ENCODE measurements at regions not wholly inside any gene's neighbourhood (a gene's known extent, or its start where the extent isn't known, plus 50 kb on each side); places are given as distances from the start of the nearest gene placed in this dataset.
"Not testable (repeated sequence)": the region's sequence is repeated elsewhere in the genome, so short reads cannot be mapped to it uniquely, and the experiment has no call there.

DNA sequence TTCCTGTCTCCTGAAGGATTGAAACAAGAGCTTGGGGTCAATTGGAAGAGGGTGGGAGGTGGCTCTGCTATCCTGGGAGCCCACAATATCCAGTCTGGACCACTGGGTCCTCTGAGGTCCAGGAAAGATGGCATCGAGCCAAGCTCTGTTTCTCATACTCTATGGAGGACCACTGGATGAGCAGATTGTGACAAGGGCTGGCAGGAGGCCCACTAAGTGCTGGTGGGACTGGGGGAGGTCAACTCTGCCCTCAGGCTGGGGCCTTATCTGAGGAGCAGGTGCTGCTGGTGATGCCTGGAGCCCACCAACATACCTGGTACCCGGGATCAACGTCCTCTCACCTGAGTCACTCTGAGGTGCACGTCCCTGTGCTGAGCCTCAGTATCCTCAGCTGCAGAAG, 142.4 kb downstream of the NDUFA10 start:
- DNase-seq, result no peak

DNA sequence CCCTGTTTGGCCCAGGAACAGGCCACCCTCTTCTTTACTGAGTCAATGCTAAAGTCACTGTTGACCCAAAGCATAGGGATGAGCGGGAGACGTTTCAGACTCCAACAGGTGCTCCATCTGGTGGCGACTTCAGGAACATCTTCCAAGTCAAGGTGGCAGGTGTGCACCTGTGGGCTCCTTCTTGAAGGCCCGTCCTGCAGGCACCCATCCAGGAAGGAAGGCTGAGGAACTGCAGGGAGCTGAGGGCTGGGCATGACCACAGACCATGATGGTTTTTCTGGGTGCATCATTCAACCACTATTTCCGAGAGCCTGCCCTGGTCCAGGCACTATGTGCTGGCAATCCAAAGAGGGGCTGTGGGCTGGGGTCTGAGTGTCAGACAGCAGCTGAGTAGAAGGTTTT, 142.8 kb downstream of the NDUFA10 start:
- DNase-seq, result peak; percentile 14 to 42

DNA sequence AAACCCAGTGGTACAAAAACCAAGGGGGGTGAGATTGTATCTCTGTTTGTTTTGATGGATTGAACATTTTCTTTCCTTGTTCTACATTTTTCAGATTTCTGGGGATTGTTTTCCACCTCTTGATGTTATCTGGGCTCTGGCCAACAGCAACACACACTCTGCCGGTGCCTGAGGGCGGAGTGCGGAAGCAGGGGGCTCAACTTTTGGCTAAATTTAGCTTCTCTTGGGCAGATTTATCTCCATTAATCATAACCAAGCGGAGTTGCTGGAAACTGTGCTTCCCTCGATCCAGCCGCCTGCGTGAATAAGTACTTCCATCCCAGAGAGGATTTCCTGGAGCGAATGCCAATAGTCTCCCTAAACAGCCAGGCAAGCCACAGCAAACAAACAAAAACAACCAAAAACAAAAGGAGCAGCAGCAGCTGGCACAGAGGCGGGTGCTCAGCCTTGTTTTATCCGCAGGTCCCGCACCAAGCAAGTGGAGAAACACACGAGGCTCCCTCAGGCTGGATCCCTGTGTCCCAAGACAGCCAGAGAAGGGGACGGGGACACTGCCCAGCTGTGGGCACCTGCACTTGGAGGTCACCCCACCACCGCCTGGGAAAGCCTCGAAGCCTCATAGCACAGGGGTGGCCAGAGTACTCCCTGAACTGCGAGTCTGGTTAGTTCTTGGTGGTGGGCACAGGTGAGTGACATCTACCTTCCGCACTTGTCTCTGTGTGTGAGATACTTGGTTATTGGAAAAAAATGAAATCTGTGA, 143.4 kb downstream of the NDUFA10 start:
- no peak for DNase-seq

DNA sequence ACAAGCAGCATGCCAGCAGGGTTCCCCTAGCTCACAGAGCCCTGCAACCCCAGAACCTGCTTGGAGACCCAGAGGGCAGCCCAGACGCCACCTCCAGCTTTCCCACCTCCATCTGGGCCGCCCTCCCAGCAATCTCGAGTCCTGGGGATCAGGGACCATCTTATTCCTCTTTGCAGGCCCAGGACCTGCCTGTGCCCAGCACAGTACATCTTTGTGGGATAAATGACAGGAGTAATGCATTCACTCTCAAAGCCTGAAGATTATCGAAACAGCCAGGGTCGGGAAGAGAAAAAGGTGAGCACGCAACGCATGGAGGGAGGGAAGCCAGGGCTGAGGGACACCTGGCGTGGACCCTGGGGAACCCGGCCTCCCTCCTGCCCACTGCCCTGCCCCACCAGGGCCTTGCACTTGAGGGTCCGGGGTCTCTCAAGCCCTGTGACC, 144.1 kb downstream of the NDUFA10 start:
- no peak for DNase-seq

DNA sequence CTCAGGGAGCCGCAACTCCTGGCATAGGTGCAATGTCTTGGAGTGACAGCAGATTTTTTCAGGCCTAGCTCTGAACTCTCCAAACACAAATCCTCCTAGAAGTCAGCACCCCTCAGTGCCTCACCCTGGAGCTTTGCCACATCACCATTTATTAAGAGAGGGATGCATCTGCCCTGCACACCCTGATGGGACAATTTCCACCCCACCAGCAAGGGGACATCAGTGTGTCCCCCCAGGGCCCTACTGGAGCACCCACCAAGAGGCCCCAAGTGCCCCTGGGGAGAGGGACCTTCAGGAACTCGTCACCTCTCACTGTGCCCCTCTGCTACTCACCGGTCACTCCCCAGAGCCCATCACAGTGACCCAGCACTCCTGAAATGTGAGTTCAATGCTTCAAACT, 144.7 kb downstream of the NDUFA10 start:
- DNase-seq, result no peak

DNA sequence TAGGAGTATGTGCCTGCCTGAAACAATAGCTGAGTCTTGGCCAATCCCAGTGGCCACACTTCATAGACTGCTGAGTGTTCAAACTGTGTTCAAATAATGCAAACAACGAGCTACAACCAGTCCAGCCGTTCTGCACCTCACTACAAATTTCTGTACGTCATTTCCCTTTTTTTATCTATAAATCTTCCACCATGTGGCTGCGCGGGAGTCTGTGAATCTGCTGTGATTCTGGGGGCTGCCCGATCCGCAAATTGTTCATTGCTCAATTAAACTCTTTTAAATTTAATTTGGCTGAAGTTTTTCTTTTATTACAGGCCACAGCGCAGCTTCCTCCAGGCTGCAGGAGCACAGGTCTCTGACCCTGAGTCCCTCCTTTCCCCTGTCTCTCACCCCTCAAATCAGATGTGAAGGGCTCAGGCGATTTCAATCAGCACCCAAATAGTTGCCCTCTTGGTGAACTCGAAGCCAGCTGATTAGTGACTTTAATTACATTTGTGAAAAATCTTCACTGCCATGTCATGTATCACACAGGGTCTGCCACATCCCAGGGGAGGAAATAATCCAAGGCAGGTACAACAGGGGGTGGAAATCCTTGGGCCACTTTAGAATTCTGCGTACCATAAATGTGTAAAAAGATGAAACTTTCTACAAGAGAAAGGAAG, 145.6 kb downstream of the NDUFA10 start:
- no peak for DNase-seq

DNA sequence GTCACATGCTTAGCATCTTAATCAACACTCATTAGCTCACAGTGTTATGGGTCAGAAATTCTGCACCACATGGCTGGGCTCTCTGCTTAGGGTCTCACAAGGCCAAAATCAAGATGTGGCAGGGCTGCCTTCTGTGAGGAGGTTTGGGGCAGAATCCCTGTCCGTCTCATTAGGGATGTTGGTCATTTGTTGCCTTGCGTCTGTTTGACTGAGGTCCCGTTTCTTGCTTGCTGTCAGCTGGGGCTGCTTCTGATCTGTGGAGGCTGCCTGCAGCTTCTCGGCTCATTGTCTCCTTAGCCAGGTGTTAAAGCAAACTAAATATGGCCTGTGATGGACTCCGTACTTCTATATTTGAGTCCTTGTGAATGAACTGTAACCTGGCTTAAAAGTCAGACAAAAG, 146.5 kb downstream of the NDUFA10 start:
- no peak for DNase-seq

DNA sequence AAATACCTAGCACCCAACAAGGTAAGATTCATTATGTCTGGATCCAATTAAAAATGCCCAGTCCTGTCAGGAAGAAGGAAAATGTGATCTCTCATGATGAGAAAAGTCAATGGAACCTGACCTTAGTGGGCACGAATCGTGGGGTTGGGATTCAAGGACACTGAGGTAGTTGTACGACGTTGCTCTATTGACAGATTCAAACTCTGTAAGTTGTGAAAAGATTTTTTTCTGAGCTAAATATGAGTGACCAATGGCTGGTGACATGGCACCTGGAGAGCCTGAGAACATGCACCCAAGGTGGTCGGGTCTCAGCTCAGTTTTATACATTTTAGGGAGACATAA, 148.2 kb downstream of the NDUFA10 start:
- no peak for DNase-seq

DNA sequence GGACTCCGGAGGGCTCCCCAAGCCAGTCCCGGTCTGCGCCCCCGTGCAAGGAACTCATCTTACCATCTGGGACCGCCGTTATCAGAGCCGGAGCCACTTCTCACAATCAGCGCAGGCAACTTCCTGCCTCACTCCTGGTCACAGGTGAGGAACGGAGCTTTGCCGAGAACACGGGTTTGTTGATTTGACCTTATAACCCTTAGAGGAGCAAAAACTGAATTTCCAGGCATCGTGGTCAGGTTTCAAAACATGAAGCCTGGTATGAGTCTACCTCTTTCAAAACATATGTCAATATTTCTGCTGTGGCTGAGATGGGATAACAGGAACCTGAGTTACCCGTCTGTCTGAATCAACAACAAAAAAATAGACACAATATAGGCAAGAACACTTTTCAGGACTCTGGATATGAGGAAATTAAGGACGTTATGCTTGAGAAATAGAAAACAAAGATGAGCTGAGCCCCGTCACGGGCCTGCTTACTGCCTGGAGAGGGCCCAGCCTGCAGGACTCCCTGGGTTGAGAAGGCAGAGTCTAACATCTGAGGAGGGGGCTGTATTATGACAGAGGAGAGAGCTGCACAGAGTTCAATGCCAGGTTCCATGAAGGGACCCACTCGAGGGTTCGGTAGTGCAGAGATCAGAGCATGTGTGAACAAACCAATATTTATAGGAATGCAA, 148.7 kb downstream of the NDUFA10 start:
- peak; percentile 47 to 63 for DNase-seq

DNA sequence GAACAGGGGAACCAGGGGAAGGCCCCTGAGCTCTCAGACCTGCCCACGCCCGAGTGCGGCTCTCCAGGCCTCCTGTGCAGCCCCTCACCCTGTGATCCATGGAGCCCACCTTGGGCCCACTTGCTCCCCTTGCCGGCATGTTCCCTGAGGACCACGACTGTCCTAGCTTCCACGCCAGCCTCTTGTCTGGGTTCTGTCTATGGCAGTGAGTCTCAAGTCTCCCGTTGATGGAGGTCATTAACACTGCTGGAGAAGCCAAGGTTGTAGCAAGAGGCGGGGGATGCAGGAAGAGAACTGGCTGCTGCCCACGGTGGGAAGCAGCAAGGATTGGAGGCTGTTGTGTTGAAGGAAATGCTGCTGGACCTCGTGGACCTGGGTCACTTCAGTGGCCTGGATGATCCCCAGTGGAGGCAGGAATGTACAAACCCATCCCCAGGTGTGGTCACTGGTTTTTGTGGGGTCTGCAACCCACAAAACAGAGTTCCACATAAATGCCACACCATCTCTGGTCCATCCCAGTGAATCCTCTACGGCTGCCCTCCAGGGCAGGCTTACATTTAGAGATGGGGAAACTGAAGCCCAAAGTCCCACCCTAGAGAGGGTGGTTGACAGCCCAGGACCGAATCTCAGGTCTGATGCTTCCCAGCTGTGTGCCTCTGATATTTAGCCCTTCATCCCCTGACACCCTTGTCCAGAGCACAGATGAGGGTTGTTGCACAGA, 150.3 kb downstream of the NDUFA10 start:
- no peak for DNase-seq

DNA sequence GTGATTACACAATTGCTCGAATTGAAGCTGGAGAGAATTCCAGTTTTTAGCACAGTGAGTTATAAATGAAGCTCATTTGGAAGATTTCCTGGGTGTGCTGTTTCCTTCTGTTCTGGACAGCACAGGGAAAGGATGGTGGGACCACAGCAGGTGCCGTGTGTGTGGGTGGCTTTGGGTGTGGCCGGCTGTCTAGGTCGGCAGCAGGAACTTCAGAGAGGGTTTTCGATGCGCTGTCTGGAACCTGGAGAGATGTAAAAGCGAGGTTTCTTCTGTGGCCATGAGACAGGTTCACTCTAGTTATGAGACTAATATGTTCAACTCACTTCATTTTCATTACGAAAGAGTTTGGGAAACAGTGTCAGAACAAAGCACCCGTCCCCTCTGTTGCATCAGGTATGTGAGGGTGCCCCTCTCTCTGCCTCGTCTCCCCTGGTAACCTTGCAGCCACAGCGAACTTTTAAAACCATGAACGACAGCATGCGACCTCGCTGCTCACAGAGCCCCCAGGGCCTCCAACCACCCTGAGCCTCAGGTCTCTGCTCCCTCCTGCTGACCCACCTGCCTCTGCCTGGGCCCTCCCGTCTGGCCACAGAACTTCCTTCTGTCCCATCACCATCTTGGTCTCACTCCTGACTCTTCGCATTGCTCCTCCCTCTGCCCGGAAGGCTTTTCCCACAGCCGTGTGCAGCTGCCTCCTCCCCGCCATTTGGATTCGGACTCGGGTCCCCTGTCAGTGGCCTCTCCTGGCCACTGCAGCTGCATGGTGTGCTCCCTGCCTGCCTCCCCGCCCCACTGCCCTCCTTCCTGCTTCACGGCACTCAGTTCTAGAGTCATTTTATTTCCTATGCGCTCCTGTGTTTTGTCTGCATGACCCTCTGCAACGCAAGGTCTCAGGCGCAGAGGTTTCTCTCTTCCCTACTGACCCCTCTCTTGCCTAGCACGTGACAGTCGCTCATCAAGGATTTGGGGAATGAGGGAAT, 151.2 kb downstream of the NDUFA10 start:
- no peak for DNase-seq

DNA sequence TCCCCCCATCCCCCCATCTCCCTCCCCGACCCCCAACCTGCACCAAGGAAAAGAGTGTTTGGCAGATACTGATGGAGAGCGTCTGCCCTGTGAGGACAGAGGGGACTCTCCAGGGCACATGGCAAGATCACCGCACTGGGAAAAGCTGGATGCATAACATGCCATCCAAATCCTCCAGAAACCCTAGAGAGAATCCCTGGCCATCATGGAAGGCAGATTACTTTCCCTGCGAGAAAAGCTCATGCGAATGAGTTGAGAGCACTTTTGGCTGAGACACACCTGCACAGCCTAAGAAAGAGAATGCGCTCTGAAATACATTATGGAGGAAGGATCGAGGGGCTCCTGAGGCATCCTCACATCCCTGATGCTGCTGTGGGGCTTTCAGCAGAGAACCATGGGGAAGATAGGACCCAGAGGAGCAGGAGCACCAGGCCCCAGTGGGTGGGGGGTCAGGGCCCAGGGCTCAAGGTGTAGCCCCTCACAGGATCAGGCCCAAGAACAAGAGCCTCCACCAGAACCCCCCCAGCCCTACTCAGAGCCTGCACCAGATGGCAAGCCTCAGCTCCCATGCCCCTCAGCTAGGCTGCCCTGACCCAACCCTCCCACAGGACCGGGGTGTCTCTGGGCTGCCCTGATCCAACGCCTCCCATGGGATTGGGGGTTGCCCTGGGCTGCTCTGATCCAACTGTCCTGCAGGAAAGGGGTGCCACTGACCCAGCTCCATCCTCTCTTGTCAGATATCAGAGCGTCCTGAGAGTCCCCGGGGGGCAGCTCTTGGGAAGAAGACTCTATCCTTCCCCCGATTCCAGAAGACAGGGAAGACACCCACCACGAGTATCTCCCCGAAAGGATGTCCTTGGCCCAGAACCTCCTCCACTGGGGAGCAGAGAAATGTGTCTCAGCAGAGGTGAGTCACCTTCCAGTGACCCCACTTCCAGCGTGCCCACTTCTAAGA, 153.4 kb downstream of the NDUFA10 start:
- no peak for DNase-seq

DNA sequence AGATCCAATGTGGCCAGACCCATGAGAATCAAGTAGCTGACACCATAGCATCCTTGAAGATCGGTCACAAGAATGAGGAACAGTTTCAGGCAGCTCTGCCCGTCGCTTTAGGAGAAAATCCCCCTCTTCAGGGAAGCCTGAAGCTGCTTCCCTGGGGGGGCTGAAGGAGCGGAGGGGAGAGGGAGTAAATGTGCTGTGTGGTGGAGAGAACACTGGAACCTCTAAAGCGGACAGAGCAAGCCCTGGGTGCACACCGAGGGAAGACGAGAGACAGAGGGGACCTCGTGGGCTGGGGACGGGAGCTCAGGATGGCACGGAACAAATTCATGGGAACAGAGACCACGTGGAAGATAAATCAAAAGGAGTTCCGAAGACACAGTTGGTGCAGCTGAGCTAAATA, 154.3 kb downstream of the NDUFA10 start:
- no peak for DNase-seq

DNA sequence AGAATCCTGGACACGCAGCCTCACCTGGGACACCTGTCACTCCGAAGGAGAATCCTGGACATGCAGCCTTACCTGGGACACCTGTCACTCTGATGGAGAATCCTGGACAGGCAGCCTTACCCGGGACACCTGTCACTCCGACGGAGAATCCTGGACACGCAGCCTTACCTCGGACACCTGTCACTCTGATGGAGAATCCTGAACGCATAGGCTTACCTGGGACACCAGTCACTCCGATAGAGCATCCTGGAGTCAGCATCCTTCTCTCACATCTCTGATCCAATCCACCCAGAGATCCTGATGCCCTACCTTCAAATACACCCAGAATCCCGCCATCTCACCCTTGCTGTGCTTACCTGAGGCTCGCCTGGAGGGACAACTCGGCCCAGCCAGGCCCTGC, 154.9 kb downstream of the NDUFA10 start:
- no peak for DNase-seq

DNA sequence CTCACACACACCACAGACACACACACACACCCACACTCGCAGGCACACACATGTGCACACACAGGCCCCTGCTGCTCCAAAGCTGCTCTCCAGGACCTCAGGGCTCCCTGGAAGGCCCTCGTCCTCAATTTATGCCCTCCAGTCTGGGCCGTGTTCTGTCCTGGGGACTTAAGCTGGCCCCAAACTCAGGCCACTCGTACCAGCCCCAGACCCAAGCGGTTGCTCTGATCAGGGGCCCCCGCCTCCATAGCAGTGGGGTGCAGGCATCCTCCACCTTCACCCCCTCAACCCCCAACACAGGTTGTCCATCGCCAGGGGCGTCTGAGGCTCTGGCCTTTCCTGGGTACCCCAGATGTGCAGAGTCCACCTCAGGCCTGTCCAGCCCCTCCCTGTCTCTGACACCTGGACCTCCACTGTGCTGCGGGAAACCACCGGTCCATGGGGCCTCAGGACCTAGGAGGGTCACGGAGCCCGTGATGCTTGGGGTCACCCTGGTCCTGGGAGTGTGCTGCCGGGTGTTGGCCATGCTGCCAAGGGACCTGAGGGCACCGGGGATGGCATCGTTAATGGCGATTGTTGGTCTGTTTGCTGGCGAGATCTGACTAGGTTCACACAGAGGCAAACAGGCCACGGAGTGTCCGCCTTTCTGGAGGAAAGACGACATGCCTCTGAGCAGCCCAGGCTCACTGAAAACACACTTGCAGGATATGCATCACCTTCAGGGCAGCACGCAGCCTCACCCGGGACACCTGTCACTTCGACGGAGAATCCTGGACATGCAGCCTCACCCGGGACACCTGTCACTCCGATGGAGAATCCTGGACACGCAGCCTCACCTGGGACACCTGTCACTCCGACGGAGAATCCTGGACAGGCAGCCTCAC, 155.6 kb downstream of the NDUFA10 start:
- DNase-seq, result no peak

DNA sequence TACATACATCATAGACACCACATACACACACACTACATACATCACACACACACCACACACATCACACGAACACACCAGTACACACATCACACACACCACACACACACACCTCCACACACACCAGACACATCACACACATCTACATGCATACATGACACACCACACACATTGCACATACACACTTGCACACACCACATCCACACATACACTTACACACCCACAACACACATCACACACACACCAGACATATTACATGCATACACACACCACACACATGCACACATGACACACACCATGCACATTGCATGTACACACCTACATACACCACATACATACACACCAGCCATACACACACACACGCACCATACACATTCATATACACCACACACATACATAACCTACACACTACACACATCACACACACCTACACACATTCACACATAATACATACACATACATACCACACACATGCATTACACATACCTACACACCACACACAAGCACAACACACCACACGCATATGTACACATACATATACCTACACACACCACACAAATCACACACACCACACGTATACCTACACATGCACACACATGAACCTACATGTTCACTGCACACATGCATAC, 156.5 kb downstream of the NDUFA10 start:
- no peak for DNase-seq

DNA sequence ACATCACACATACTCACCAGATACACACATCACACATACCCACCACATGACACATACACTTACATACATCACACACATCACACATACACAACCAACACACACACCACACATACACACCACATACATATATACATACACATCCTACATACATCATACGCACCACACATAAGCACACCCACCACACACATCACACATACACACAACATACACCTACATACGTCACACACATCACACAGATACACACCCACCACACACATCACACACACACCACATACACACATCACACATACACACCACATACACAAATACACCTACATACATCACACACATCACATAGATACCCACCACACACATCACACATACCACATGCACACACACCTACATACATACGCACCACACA, 158.4 kb downstream of the NDUFA10 start:
- DNase-seq, result no peak

DNA sequence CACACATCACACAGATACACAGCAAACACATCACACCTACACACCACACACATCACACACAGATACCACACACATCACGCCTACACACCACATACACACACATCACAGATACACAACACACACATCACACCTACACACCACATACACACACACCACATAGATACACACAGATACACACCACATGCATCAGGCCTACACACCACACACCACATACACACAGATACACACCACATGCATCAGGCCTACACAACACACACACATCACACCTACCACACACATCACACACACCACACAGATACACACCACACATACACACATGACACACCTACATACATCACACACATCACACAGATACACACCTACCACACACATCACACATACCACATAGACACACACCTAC, 158.8 kb downstream of the NDUFA10 start:
- DNase-seq, result no peak

DNA sequence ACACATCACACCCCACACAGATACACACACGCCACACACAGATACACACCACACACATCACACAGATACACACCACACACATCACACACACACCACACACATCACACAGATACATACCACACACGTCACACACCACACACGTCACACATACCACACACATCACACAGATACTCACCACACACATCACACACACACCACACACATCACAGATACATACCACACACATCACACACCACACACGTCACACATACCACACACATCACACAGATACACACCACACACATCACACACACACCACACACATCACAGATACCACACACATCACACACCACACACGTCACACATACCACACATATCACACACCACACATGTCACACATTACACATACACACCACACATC, 159.3 kb downstream of the NDUFA10 start:
- not testable (repeated sequence) for DNase-seq
